Keratinocyte (primary cell): ENCODE measurements at regions not wholly inside any gene's neighbourhood (a gene's known extent, or its start where the extent isn't known, plus 50 kb on each side); places are given as distances from the start of the nearest gene placed in this dataset.

Source experiments
- DNase-seq: peaks from one replicate; pipeline ENCODE4 v3.0.0-alpha.2; 2011; ENCODE audit warnings: low read depth, missing footprints, low spot score
- FAIRE-seq: peaks from 2 replicates; lab custom pipeline; 2011; peaks lifted over from hg19 to GRCh38; lab: Jason Lieb, UNC
- H2AFZ ChIP-seq: 2 replicates; pipeline ENCODE4 v1.6.0; 2012; ENCODE audit warnings: low read length, control low read depth, inconsistent platforms; ENCODE audit not compliant: control insufficient read depth
- H3K27ac ChIP-seq: 2 replicates; pipeline ENCODE4 v1.5.1; 2011; ENCODE audit warnings: low read length; ENCODE audit not compliant: control insufficient read depth, insufficient read depth
- H3K27me3 ChIP-seq: 3 replicates; pipeline ENCODE4 v1.6.0; 2011; ENCODE audit warnings: low read length; ENCODE audit not compliant: control insufficient read depth, insufficient read depth; ENCODE audit errors: extremely low read depth
- H3K36me3 ChIP-seq, 2 experiments: 2 replicates in 1 of 2; 3 replicates in 1 of 2; pipeline ENCODE4 v1.5.1; 2011; ENCODE audit warnings: low read length in 2 of 2, mild to moderate bottlenecking in 1 of 2; ENCODE audit not compliant: control insufficient read depth in 2 of 2, insufficient read depth in 2 of 2; ENCODE audit errors: extremely low read depth in 1 of 2
- H3K4me1 ChIP-seq: 3 replicates; pipeline ENCODE4 v1.5.1; 2011; ENCODE audit warnings: low read length; ENCODE audit not compliant: control insufficient read depth, insufficient read depth; ENCODE audit errors: extremely low read depth
- H3K4me2 ChIP-seq: 3 replicates; pipeline ENCODE4 v1.6.0; 2011; ENCODE audit warnings: low read depth, low read length; ENCODE audit not compliant: control insufficient read depth, insufficient read depth; ENCODE audit errors: extremely low read depth
- H3K4me3 ChIP-seq, 3 experiments: fragments of 200-600 bp in 1 of 3; sonication (generic) in 1 of 3; 2 replicates in 2 of 3; 3 replicates in 1 of 3; pipeline ENCODE4 v1.5.1; 2011 to 2016; ENCODE audit warnings: low read length in 3 of 3, mild to moderate bottlenecking in 3 of 3, control low read depth in 2 of 3, inconsistent platforms in 1 of 3, low read depth in 1 of 3, mixed read lengths in 1 of 3, mixed run types in 1 of 3, moderate library complexity in 1 of 3; ENCODE audit not compliant: control insufficient read depth in 2 of 3, insufficient read depth in 2 of 3; ENCODE audit errors: extremely low read depth in 1 of 3
- H3K79me2 ChIP-seq: 2 replicates; pipeline ENCODE4 v1.6.0; 2012; ENCODE audit warnings: low read length; ENCODE audit not compliant: control insufficient read depth, insufficient read depth
- H3K9ac ChIP-seq: 3 replicates; pipeline ENCODE4 v1.6.0; 2011; ENCODE audit warnings: low read length; ENCODE audit not compliant: control insufficient read depth, insufficient read depth; ENCODE audit errors: extremely low read depth
- H3K9me1 ChIP-seq: 3 replicates; pipeline ENCODE4 v1.6.0; 2011; ENCODE audit warnings: low read length; ENCODE audit not compliant: control insufficient read depth, insufficient read depth; ENCODE audit errors: extremely low read depth
- H3K9me3 ChIP-seq: 2 replicates; pipeline ENCODE4 v1.5.1; 2012; ENCODE audit warnings: low read depth, low read length; ENCODE audit not compliant: control insufficient read depth
- H4K20me1 ChIP-seq: 3 replicates; pipeline ENCODE4 v1.6.0; 2011; ENCODE audit warnings: low read length; ENCODE audit not compliant: control insufficient read depth, insufficient read depth; ENCODE audit errors: extremely low read depth
- CTCF ChIP-seq, 3 experiments: IDR thresholded peaks in 1 of 3; conservative IDR thresholded peaks in 1 of 3; optimal IDR thresholded peaks in 1 of 3; 2 replicates in 2 of 3; 3 replicates in 1 of 3; pipeline versions ENCODE3 to v1.5.1; 2011; ENCODE audit warnings: low read length in 3 of 3, mild to moderate bottlenecking in 3 of 3, moderate library complexity in 2 of 3, control low read depth in 1 of 3, inconsistent platforms in 1 of 3; ENCODE audit not compliant: insufficient read depth in 2 of 3; ENCODE audit errors: extremely low read depth in 1 of 3
- EZH2 ChIP-seq: IDR thresholded peaks from one replicate; pipeline ENCODE4 v1.6.1; 2012; ENCODE audit warnings: inconsistent platforms, mild to moderate bottlenecking, low read length, moderate library complexity
- dilution Hi-C: fragments of 300-500 bp; cut with MboI; formaldehyde crosslinking; loops from one replicate; pipeline ENCODE4 v1.7.0; 2020; ENCODE audit warnings: low sequenced_read_pairs; ENCODE audit not compliant: extremely low pct_ligation_motif_present

GRCh38 chr21:35423709-35424108 lies 374.6 kb upstream of the RUNX1 start:
- dilution Hi-C loops: no loop called here
- no peaks in the 10 kb centered on the region for H3K4me1 ChIP-seq
- H3K9ac ChIP-seq: no peak overlapping the region
- no peaks in the 10 kb centered on the region for H3K9me3 ChIP-seq
- no peaks in the 10 kb centered on the region for H3K36me3 ChIP-seq
- no peaks in the 10 kb centered on the region for H4K20me1 ChIP-seq
- H3K27me3 ChIP-seq: no peaks in the 10 kb centered on the region
- TF ChIP-seq EZH2 (no peak), CTCF (optimal IDR thresholded peaks at IDR 0.05 in 1 of 3, IDR thresholded peaks at IDR 0.05 in 1 of 3, conservative IDR thresholded peaks at IDR 0.05 in 1 of 3; ENCODE audit: extremely low read depth in 1 of 3, insufficient read depth in 2 of 3, low read length in 3 of 3) (no peak)
- FAIRE-seq (no peak), DNase-seq (no peak)
- H3K27ac ChIP-seq: no peak overlapping the region
- no peak overlapping the region for H3K4me3 ChIP-seq
- H2AFZ ChIP-seq: no peak overlapping the region
- no peaks in the 10 kb centered on the region for H3K79me2 ChIP-seq
- H3K9me1 ChIP-seq: no peaks in the 10 kb centered on the region
- H3K4me2 ChIP-seq: no peak overlapping the region

- Histone ChIP-seq H3K9me3 (no peaks in the 10 kb centered on the region), H3K4me3 (no peak overlapping the region), H3K4me1 (no peaks in the 10 kb centered on the region), H3K27ac (no peak overlapping the region), H4K20me1 (no peaks in the 10 kb centered on the region), H3K27me3 (no peaks in the 10 kb centered on the region), H3K9me1 (no peaks in the 10 kb centered on the region), H3K79me2 (no peaks in the 10 kb centered on the region), H3K4me2 (no peak overlapping the region), H3K36me3 (no peaks in the 10 kb centered on the region), H3K9ac (no peak overlapping the region), H2AFZ (no peak overlapping the region)
- dilution Hi-C loops: no loop called here
- FAIRE-seq: no peak
- TF ChIP-seq CTCF (optimal IDR thresholded peaks at IDR 0.05 in 1 of 3, IDR thresholded peaks at IDR 0.05 in 1 of 3, conservative IDR thresholded peaks at IDR 0.05 in 1 of 3; ENCODE audit: extremely low read depth in 1 of 3, insufficient read depth in 2 of 3, low read length in 3 of 3) (no peak), EZH2 (no peak)
- no peak for DNase-seq
Observed at GRCh38 chr21:35422011-35422410, 372.9 kb upstream of the RUNX1 start.
